ENCODE measurements at regions not wholly inside any gene's neighbourhood (a gene's known extent, or its start where the extent isn't known, plus 50 kb on each side); places are given as distances from the start of the nearest gene placed in this dataset.

GRCh38 chr5:93277051-93277450 is 304.0 kb downstream of the NR2F1-AS1 start:
- DNase-seq = peak in 1 of 3 donors; percentile 41

GRCh38 chr5:93275376-93275775 is 305.6 kb downstream of the NR2F1-AS1 start:
- DNase-seq = no peak

- no peak for DNase-seq
Observed at GRCh38 chr5:93274291-93274690, 306.7 kb downstream of the NR2F1-AS1 start.

DNA sequence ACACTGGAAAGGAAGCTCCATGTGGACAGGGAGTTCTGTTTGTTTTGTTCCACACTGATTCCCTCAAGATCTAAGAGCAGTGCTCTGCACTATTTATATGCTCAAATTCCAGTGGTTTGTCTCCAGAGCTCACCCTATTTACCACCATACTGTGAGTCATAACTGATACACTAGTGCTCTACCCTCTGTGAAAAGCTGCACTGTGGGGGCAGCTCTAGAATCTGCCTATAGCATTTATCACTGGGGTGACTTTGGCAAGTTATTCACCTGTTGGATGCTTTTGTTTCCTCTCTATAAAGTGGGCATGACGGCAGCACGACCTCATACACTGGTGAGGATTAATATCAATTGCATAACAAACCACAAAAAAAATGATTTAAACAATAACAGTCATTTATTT is 307.8 kb downstream of the NR2F1-AS1 start:
- peak in 1 of 3 donors; percentile 28 for DNase-seq

GRCh38 chr5:93272108-93272507 is 308.9 kb downstream of the NR2F1-AS1 start:
- no peak for DNase-seq

DNA sequence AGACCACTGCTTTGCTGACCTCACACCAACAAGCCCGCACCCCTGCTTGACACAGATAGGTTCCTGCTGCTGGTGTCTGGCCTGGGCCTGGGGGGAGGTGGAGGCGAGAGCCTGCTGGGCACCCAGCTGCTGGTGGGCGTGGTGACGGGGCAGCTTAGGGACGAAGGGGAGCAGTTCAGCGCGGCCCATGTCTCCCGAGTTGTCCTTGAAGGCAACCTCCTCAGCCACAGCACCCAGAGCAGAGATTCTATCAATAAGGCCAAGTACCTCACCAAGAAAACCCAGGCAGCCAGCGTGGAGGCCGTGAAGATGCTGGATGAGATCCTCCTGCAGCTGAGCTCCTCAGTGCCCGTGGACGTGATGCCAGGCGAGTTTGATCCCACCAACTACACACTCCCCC is 313.3 kb downstream of the NR2F1-AS1 start:
- no peak for DNase-seq

DNA sequence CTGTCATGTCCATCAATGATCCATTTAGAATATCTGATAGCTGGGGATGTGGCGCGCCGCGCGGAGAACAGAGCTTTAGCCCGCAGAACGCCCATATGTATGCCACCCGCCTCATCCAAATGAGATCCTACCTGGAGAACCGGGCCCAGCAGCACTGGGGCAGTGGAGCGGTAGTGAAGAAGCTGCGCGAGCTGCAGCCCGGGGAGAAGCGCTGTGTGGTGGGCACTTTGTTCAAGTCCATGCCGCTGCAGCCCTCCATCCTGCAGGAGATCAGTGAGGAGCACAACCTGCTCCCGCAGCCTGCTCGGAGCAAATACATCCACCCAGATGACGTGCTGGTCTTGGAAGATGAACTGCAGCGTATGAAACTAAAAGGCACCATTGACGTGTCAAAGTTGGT is 313.7 kb downstream of the NR2F1-AS1 start:
- DNase-seq = no peak

- DNase-seq = no peak
Observed at GRCh38 chr5:93257616-93258015, 323.4 kb downstream of the NR2F1-AS1 start.

DNA sequence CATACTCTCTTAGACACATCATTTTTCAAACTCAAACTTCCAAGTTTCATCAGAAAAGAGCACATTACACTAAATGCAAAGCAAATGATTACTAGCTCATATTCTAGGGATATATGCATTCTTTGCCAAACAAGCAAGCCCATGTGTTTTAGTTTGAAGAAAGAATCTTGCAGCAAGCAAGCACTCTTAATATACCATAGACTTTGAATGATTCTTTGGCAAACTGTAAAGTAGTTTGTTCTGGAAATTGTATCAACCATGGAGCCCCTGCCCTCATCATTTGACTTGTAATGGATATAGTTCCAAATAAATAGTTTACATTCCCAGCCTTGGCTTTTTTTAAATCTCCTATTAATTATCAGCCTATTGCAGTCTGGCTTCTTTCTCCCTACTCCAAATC is 325.2 kb downstream of the NR2F1-AS1 start:
- DNase-seq = no peak

GRCh38 chr5:93252165-93252564 is 328.9 kb downstream of the NR2F1-AS1 start:
- DNase-seq = no peak

DNA sequence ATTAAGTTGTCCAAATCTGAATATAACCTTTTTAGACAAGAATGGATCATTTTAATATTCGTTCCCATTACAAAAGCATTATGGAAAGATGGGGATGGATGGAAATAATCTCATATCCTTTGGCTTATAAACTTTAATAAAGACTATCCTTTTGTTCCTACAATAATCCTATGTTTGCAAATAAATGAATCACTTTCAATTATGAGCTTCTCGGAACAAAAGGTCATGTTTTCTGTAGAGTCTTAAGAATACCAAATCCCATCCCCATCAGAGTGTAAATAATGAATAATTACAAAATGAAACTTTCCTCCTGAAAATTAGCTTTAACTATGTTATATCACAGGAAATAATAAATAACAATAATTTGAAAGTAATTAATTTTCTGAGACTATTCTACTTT is 329.7 kb downstream of the NR2F1-AS1 start:
- no peak for DNase-seq

DNA sequence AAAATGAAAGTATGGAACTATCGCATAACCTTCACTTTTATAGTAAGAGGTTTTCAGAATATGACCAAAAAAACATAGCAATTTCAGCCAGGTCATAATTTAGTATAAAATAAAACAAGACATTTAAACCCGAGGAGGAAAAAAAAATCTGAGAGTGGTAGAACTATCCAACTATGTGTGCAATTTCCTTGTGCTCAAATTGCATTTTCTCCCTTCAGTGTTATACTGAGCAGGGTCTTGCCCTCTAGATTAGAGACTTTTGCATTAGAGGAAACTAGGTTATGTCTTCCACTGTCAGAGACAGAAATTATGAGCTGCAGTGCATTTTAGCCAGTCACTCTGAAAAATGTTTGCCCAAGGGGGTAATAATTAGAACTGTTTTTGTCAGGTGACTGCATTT is 330.6 kb downstream of the NR2F1-AS1 start:
- no peak for DNase-seq

DNA sequence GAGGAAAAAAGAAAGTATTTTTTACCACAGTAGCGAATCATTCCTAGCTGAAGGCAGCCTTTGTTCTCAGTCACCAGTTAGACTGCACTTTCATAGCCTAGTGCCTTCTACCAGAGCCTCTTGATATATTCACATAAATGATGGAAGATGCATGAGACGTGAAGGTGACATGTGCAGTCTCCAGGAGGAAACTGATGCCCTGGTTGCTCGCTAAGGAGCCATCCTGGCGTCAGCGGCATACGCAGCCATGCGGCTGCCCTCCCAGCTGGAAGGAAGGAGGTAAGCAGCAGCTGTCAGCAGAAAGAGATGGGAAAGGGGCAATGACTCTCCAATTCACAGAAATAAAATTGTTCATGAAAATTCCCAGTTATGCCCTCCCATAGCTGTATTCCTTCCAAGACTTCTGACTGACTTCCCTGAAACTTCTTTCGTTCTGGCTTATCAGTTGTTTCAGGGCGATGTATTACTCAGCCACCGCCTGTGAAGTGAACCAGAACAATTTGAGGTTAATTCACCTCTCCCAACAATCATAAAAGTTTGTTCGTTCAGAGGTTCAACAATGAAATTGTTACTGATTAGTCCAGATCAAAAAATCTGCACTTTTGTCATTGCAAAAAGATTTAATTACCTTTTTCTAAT is 331.2 kb downstream of the NR2F1-AS1 start:
- no peak for DNase-seq

DNA sequence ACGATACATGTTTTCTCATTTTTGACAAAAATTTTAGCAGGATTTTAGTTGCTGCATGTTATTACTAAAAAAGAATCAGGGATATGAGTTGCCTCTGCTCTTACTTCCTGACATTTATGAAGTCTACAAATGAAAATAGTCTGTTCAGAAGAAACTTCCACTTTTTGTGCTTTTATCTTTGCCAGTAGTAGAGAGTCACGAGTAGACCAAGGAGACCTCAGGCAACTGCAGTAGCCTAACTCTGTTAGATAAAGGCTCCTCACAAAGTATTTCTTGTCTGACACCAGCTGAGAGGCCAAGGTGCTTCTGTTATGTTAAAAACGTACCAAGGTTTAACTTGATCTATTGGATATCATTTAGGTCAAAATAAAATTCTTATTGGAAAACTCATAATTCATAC is 333.9 kb downstream of the NR2F1-AS1 start:
- DNase-seq = no peak

- peak; percentile 73 to 91 (median 74) for DNase-seq
Observed at GRCh38 chr5:93246090-93246855, 334.7 kb downstream of the NR2F1-AS1 start.

- DNase-seq = no peak
Observed at GRCh38 chr5:93245226-93245625, 335.8 kb downstream of the NR2F1-AS1 start.

DNA sequence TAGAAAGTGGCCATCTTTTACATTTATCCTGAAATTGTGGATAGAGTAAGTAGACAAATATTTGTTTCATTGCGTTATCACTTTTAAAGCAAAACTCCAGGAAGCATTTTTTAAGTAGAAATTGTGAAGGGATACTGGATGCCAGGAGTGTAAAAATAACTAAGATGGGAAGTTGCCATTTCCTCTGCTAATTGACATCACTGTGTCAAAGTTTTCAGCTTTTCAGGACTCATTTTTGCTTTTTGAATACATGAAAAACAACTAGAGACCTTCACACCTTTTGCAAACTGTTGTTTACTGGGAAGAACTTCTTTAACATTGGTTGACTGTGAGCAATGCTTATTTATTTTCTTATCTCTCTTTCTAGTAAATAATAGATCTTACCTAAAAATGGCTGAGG is 337.5 kb downstream of the NR2F1-AS1 start:
- DNase-seq = no peak

GRCh38 chr5:93240228-93240834 is 340.7 kb downstream of the NR2F1-AS1 start:
- no peak for DNase-seq

- DNase-seq = no peak
Observed at GRCh38 chr5:93236807-93237421, 344.1 kb downstream of the NR2F1-AS1 start.

DNA sequence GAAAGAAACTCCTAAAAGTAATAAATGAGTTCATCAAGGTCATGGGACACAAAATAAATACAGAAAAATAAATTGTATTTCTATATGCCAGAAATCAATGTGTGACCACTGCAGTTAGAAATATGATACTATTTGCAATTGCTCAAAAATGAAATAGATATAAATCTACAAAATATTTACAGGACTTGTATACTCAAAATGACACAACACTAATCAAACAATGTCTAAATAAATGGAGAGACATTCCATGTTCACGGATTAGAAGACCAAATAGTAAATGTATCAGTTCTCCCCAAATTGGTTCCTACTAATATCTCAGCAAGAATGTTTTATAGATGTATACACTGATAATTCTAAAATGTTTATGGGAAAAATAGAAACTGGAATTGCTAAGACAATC is 345.3 kb downstream of the NR2F1-AS1 start:
- DNase-seq = no peak

- DNase-seq = no peak
Observed at GRCh38 chr5:93226202-93226735, 354.8 kb downstream of the NR2F1-AS1 start.

DNA sequence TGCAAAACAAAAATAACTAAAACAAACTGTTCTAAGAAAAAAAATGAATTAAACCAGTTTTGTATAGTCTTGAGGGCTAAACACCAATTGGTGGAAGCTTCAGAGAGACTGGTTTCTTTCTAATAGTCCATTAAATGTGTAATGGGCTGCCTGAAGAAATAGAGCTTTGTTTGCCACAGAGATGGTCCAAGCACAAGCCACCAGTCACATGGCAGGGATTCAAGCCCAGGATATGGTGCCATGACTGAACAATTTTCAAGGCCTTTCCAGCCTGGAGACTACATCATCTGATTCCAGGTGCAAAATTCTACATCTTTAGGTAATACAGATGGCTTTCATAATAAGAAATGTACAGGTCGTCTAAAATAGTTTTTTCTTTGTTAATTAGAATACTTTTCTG is 355.3 kb downstream of the NR2F1-AS1 start:
- no peak for DNase-seq

- DNase-seq = no peak
Observed at GRCh38 chr5:93224624-93225023, 356.4 kb downstream of the NR2F1-AS1 start.

Data from muscle of back (tissue), 3 donors.